HG03575 (cell line): ENCODE measurements at regions not wholly inside any gene's neighbourhood (a gene's known extent, or its start where the extent isn't known, plus 50 kb on each side); places are given as distances from the start of the nearest gene placed in this dataset.

Experiments used
- ATAC-seq: cut with Tn5 transposase; IDR thresholded peaks from one replicate; pipeline ENCODE4 v1.9.1; 2021; ENCODE audit not compliant: unreplicated experiment, insufficient number of reproducible peaks, low FRiP score; ENCODE audit errors: extremely low read depth

DNA sequence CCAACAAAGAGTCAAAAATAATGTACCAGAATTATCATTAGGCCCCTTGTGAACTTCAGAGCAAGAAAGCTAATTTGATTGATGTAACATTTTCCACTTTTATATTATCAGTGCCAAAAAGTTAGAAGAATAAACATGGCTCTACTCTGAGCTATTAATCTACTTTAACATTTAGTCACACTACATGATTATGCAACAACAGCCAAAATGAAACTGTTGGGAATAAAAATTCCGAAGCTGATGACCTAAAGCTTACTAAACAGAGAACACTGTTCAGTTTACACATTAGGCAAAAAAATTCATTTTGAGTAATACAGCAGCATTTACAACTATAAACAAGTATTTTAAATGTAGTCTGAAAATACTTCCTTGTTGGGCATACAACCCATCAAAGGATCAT, 1134.1 kb downstream of the EPHA3 start:
- ATAC-seq: no peak

GRCh38 chr3:90253131-90253530, 1145.7 kb downstream of the EPHA3 start:
- no peak for ATAC-seq

- no peak for ATAC-seq
These were observed 1154.3 kb downstream of the EPHA3 start for GRCh38 chr3:90261481-90262433.
